GM23248 (cell line): ENCODE measurements at regions not wholly inside any gene's neighbourhood (a gene's known extent, or its start where the extent isn't known, plus 50 kb on each side); places are given as distances from the start of the nearest gene placed in this dataset.

ENCODE experiments used
- DNase-seq: peaks from one replicate; pipeline ENCODE4 v3.0.0-alpha.2; 2015
- H2AFZ ChIP-seq: fragments of 200-600 bp; sonication (generic); 2 replicates; pipeline ENCODE4 v1.6.1; 2016; ENCODE audit warnings: antibody characterized with exemption
- H3F3A ChIP-seq: fragments of 200-600 bp; sonication (generic); 2 replicates; pipeline ENCODE4 v1.6.1; 2016; ENCODE audit warnings: mild to moderate bottlenecking, antibody characterized with exemption, mixed run types; ENCODE audit not compliant: insufficient read depth
- H3K27ac ChIP-seq: fragments of 200-600 bp; sonication (generic); 2 replicates; pipeline ENCODE4 v1.5.1; 2016; ENCODE audit warnings: mild to moderate bottlenecking
- H3K27me3 ChIP-seq: fragments of 200-600 bp; sonication (generic); replicated peaks from 2 replicates; pipeline ENCODE4 v1.6.1; 2016; ENCODE audit warnings: mild to moderate bottlenecking; ENCODE audit not compliant: insufficient read depth
- H3K36me3 ChIP-seq: fragments of 200-600 bp; sonication (generic); 2 replicates; pipeline ENCODE4 v1.6.1; 2016; ENCODE audit warnings: low read depth, mild to moderate bottlenecking
- H3K4me1 ChIP-seq: fragments of 200-600 bp; sonication (generic); 2 replicates; pipeline ENCODE4 v1.6.1; 2016; ENCODE audit warnings: mild to moderate bottlenecking; ENCODE audit not compliant: insufficient read depth
- H3K4me2 ChIP-seq: fragments of 200-600 bp; sonication (generic); one replicate; pipeline ENCODE4 v1.6.1; 2016; ENCODE audit warnings: mild to moderate bottlenecking; ENCODE audit not compliant: unreplicated experiment
- H3K4me3 ChIP-seq: fragments of 200-600 bp; sonication (generic); 2 replicates; pipeline ENCODE4 v1.5.1; 2016; ENCODE audit warnings: mild to moderate bottlenecking
- H3K79me2 ChIP-seq: fragments of 200-600 bp; sonication (generic); 2 replicates; pipeline ENCODE4 v1.6.1; 2016; ENCODE audit warnings: mild to moderate bottlenecking; ENCODE audit not compliant: insufficient read depth
- H3K9ac ChIP-seq: fragments of 200-600 bp; sonication (generic); 2 replicates; pipeline ENCODE4 v1.6.1; 2016; ENCODE audit warnings: mild to moderate bottlenecking
- H3K9me2 ChIP-seq: fragments of 200-600 bp; sonication (generic); 2 replicates; pipeline ENCODE4 v1.6.1; 2016; ENCODE audit warnings: mixed run types, mild to moderate bottlenecking, moderate library complexity; ENCODE audit not compliant: insufficient read depth
- H3K9me3 ChIP-seq: fragments of 200-600 bp; sonication (generic); one replicate; pipeline ENCODE4 v1.6.1; 2017; ENCODE audit warnings: low read depth
- H4K20me1 ChIP-seq: fragments of 200-600 bp; sonication (generic); 2 replicates; pipeline ENCODE4 v1.6.0; 2016; ENCODE audit not compliant: insufficient read depth
- EZH2 ChIP-seq: fragments of 200-600 bp; sonication (generic); IDR thresholded peaks from 2 replicates; pipeline ENCODE4 v1.6.1; 2018; ENCODE audit warnings: antibody characterized with exemption, mild to moderate bottlenecking; ENCODE audit not compliant: insufficient read depth, poor library complexity, severe bottlenecking
- EZH2phosphoT487 ChIP-seq: fragments of 200-600 bp; sonication (generic); IDR thresholded peaks from 2 replicates; pipeline ENCODE4 v1.6.1; 2018; ENCODE audit warnings: antibody characterized with exemption, moderate library complexity, mild to moderate bottlenecking, low read depth; ENCODE audit not compliant: insufficient read depth
- WGBS, 2 experiments: methylation state at CpG; one replicate each; pipeline ENCODE4 v1.1.6; 2015 to 2017; ENCODE audit warnings: low lambda C conversion rate in 2 of 2, low coverage in 1 of 2; ENCODE audit errors: missing lambda C conversion rate in 2 of 2; 5-methylcytosine and 5-hydroxymethylcytosine counted together
- in situ Hi-C: fragments of 300-500 bp; cut with MboI; formaldehyde crosslinking; loops from 2 replicates; pipeline ENCODE4 v1.15.0; 2020

- in situ Hi-C loops, result no loop called here
- H3K27ac ChIP-seq, result no peak overlapping the region
- no peak overlapping the region for H2AFZ ChIP-seq
- no peaks in the 10 kb centered on the region for H4K20me1 ChIP-seq
- TF ChIP-seq EZH2phosphoT487, result no peak
- TF ChIP-seq EZH2, result no peak
- H3K9me3 ChIP-seq, result no peaks in the 10 kb centered on the region
- H3K36me3 ChIP-seq, result no peaks in the 10 kb centered on the region
- H3K9me2 ChIP-seq, result no peaks in the 10 kb centered on the region
- no peak overlapping the region for H3K9ac ChIP-seq
- no peak overlapping the region for H3K4me3 ChIP-seq
- DNase-seq, result no peak
- no peaks in the 10 kb centered on the region for H3F3A ChIP-seq
- H3K4me2 ChIP-seq, result no peak overlapping the region
- no peaks in the 10 kb centered on the region for H3K79me2 ChIP-seq
- no peaks in the 10 kb centered on the region for H3K27me3 ChIP-seq
- no peaks in the 10 kb centered on the region for H3K4me1 ChIP-seq
Observed at GRCh38 chr12:18008642-18009041, 81.4 kb downstream of the RERGL start.

- H3K9ac ChIP-seq, result no peak overlapping the region
- H3K4me1 ChIP-seq, result no peaks in the 10 kb centered on the region
- no peak for TF ChIP-seq EZH2
- no peak for TF ChIP-seq EZH2phosphoT487
- WGBS, 2 experiments, result 3 to 14% methylated on average over 2 of the region's 2 CpGs
- no peaks in the 10 kb centered on the region for H3F3A ChIP-seq
- H3K9me2 ChIP-seq, result no peaks in the 10 kb centered on the region
- in situ Hi-C loops, result no loop called here
- no peaks in the 10 kb centered on the region for H3K27me3 ChIP-seq
- DNase-seq, result no peak
- no peak overlapping the region for H3K4me3 ChIP-seq
- no peak overlapping the region for H3K27ac ChIP-seq
- H3K79me2 ChIP-seq, result no peaks in the 10 kb centered on the region
- H3K4me2 ChIP-seq, result no peak overlapping the region
- H3K36me3 ChIP-seq, result no peaks in the 10 kb centered on the region
- no peaks in the 10 kb centered on the region for H4K20me1 ChIP-seq
- no peak overlapping the region for H2AFZ ChIP-seq
- H3K9me3 ChIP-seq, result no peaks in the 10 kb centered on the region
Observed at GRCh38 chr12:17999174-17999801, 90.7 kb downstream of the RERGL start.

- Histone ChIP-seq H3K9me2 (no peaks in the 10 kb centered on the region), H3F3A (no peaks in the 10 kb centered on the region), H3K27me3 (no peaks in the 10 kb centered on the region), H3K9ac (no peak overlapping the region), H3K4me3 (no peak overlapping the region), H3K36me3 (no peaks in the 10 kb centered on the region), H3K27ac (no peak overlapping the region), H3K4me1 (no peaks in the 10 kb centered on the region), H2AFZ (no peak overlapping the region), H3K9me3 (no peaks in the 10 kb centered on the region), H3K79me2 (no peaks in the 10 kb centered on the region), H3K4me2 (no peak overlapping the region), H4K20me1 (no peaks in the 10 kb centered on the region)
- in situ Hi-C loops, result no loop called here
- whole genome bisulfite sequencing, 2 experiments, result 16 to 18% methylated on average over 6 of the region's 6 CpGs
- TF ChIP-seq EZH2phosphoT487 (no peak), EZH2 (no peak)
- DNase-seq, result peak; percentile 59
Observed at GRCh38 chr12:17992002-17992656, 97.9 kb downstream of the RERGL start.

- 18 to 20% methylated on average over 3 of the region's 3 CpGs for WGBS, 2 experiments
- in situ Hi-C loops, result no loop called here
Observed at GRCh38 chr12:17982556-17982955, 107.4 kb downstream of the RERGL start.

More at GRCh38 chr12:17982556-17982955, 107.4 kb downstream of the RERGL start:
- no peak for DNase-seq
- H3K9me2 ChIP-seq, result no peaks in the 10 kb centered on the region
- H3K27ac ChIP-seq, result no peak overlapping the region
- H3F3A ChIP-seq, result no peaks in the 10 kb centered on the region
- no peaks in the 10 kb centered on the region for H3K36me3 ChIP-seq
- no peak overlapping the region for H3K4me2 ChIP-seq
- no peaks in the 10 kb centered on the region for H3K9me3 ChIP-seq
- no peaks in the 10 kb centered on the region for H4K20me1 ChIP-seq
- H3K4me3 ChIP-seq, result no peak overlapping the region
- no peaks in the 10 kb centered on the region for H3K4me1 ChIP-seq
- no peak overlapping the region for H2AFZ ChIP-seq
- no peaks in the 10 kb centered on the region for H3K79me2 ChIP-seq
- no peak overlapping the region for H3K9ac ChIP-seq
- TF ChIP-seq EZH2 (no peak), EZH2phosphoT487 (no peak)
- H3K27me3 ChIP-seq, result no peaks in the 10 kb centered on the region
